ENCODE measurements at regions not wholly inside any gene's neighbourhood (a gene's known extent, or its start where the extent isn't known, plus 50 kb on each side); places are given as distances from the start of the nearest gene placed in this dataset.

DNA sequence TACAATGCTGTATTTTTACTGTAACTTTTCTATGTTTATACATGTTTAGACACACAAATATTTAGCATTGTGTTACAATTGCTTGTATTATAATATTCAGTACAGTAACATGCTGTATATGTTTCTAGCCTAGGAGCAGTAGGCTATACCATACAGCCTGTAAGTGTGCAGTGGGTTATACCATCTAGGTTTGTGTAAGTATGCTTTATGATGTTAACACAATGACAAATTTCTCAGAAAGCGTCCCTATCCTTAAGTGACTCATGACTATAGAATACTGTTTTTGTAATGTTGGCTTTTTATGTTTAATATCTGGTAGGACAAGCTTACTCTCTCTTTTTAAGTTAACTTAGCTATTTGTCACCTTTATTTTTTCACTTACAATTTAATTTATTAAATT, 127.5 kb upstream of the THRB start:
- TF ChIP-seq, protein P1, sequence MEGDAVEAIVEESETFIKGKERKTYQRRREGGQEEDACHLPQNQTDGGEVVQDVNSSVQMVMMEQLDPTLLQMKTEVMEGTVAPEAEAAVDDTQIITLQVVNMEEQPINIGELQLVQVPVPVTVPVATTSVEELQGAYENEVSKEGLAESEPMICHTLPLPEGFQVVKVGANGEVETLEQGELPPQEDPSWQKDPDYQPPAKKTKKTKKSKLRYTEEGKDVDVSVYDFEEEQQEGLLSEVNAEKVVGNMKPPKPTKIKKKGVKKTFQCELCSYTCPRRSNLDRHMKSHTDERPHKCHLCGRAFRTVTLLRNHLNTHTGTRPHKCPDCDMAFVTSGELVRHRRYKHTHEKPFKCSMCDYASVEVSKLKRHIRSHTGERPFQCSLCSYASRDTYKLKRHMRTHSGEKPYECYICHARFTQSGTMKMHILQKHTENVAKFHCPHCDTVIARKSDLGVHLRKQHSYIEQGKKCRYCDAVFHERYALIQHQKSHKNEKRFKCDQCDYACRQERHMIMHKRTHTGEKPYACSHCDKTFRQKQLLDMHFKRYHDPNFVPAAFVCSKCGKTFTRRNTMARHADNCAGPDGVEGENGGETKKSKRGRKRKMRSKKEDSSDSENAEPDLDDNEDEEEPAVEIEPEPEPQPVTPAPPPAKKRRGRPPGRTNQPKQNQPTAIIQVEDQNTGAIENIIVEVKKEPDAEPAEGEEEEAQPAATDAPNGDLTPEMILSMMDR (conservative IDR thresholded peaks at IDR 0.05; ENCODE audit: low read depth in 2 of 2), result no peak
- TF ChIP-seq, protein P2, sequence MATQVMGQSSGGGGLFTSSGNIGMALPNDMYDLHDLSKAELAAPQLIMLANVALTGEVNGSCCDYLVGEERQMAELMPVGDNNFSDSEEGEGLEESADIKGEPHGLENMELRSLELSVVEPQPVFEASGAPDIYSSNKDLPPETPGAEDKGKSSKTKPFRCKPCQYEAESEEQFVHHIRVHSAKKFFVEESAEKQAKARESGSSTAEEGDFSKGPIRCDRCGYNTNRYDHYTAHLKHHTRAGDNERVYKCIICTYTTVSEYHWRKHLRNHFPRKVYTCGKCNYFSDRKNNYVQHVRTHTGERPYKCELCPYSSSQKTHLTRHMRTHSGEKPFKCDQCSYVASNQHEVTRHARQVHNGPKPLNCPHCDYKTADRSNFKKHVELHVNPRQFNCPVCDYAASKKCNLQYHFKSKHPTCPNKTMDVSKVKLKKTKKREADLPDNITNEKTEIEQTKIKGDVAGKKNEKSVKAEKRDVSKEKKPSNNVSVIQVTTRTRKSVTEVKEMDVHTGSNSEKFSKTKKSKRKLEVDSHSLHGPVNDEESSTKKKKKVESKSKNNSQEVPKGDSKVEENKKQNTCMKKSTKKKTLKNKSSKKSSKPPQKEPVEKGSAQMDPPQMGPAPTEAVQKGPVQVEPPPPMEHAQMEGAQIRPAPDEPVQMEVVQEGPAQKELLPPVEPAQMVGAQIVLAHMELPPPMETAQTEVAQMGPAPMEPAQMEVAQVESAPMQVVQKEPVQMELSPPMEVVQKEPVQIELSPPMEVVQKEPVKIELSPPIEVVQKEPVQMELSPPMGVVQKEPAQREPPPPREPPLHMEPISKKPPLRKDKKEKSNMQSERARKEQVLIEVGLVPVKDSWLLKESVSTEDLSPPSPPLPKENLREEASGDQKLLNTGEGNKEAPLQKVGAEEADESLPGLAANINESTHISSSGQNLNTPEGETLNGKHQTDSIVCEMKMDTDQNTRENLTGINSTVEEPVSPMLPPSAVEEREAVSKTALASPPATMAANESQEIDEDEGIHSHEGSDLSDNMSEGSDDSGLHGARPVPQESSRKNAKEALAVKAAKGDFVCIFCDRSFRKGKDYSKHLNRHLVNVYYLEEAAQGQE (IDR thresholded peaks at IDR 0.05; ENCODE audit: unreplicated experiment), result no peak
- TF ChIP-seq, protein P3, sequence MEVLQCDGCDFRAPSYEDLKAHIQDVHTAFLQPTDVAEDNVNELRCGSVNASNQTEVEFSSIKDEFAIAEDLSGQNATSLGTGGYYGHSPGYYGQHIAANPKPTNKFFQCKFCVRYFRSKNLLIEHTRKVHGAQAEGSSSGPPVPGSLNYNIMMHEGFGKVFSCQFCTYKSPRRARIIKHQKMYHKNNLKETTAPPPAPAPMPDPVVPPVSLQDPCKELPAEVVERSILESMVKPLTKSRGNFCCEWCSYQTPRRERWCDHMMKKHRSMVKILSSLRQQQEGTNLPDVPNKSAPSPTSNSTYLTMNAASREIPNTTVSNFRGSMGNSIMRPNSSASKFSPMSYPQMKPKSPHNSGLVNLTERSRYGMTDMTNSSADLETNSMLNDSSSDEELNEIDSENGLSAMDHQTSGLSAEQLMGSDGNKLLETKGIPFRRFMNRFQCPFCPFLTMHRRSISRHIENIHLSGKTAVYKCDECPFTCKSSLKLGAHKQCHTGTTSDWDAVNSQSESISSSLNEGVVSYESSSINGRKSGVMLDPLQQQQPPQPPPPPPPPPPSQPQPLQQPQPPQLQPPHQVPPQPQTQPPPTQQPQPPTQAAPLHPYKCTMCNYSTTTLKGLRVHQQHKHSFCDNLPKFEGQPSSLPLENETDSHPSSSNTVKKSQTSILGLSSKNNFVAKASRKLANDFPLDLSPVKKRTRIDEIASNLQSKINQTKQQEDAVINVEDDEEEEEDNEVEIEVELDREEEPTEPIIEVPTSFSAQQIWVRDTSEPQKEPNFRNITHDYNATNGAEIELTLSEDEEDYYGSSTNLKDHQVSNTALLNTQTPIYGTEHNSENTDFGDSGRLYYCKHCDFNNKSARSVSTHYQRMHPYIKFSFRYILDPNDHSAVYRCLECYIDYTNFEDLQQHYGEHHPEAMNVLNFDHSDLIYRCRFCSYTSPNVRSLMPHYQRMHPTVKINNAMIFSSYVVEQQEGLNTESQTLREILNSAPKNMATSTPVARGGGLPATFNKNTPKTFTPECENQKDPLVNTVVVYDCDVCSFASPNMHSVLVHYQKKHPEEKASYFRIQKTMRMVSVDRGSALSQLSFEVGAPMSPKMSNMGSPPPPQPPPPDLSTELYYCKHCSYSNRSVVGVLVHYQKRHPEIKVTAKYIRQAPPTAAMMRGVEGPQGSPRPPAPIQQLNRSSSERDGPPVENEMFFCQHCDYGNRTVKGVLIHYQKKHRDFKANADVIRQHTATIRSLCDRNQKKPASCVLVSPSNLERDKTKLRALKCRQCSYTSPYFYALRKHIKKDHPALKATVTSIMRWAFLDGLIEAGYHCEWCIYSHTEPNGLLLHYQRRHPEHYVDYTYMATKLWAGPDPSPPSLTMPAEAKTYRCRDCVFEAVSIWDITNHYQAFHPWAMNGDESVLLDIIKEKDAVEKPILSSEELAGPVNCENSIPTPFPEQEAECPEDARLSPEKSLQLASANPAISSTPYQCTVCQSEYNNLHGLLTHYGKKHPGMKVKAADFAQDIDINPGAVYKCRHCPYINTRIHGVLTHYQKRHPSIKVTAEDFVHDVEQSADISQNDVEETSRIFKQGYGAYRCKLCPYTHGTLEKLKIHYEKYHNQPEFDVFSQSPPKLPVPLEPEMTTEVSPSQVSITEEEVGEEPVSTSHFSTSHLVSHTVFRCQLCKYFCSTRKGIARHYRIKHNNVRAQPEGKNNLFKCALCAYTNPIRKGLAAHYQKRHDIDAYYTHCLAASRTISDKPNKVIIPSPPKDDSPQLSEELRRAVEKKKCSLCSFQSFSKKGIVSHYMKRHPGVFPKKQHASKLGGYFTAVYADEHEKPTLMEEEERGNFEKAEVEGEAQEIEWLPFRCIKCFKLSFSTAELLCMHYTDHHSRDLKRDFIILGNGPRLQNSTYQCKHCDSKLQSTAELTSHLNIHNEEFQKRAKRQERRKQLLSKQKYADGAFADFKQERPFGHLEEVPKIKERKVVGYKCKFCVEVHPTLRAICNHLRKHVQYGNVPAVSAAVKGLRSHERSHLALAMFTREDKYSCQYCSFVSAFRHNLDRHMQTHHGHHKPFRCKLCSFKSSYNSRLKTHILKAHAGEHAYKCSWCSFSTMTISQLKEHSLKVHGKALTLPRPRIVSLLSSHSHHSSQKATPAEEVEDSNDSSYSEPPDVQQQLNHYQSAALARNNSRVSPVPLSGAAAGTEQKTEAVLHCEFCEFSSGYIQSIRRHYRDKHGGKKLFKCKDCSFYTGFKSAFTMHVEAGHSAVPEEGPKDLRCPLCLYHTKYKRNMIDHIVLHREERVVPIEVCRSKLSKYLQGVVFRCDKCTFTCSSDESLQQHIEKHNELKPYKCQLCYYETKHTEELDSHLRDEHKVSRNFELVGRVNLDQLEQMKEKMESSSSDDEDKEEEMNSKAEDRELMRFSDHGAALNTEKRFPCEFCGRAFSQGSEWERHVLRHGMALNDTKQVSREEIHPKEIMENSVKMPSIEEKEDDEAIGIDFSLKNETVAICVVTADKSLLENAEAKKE (CRISPR knock-in tag; IDR thresholded peaks at IDR 0.05), result no peak
